HG02759 (cell line): ENCODE measurements at regions not wholly inside any gene's neighbourhood (a gene's known extent, or its start where the extent isn't known, plus 50 kb on each side); places are given as distances from the start of the nearest gene placed in this dataset.

Source experiments
- ATAC-seq: cut with Tn5 transposase; IDR thresholded peaks from one replicate; pipeline ENCODE4 v1.9.1; 2021; ENCODE audit warnings: mild to moderate bottlenecking, moderate library complexity; ENCODE audit not compliant: unreplicated experiment

DNA sequence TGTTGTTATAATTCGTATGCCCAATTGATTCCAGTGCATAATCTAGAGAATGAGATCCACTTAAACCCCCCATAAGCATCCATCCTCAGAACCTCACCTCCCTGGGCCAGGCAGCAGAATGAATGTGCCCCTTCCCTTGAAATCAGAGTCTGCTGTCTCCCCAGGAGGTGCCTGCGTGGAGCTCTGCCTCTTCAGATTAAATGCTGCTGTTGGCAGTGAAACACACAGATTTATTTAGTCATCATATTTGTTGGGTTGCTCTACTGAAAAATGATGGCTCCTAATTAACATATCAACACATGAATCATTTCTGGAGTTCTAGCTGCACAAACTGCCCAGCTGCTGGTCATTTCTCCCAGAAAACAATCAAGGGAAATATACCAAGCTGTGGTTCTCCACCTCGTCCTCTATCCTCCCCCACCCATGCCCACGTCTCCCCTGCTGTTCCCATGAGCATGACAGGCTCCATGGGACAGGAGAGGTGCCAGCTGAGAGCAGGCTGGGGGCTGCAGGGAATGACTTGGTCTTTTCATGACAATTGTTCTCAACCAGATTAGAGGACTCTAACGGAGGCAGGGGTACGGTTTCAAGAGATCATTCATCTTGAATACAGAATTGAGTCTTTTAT lies 633.1 kb downstream of the CDH26 start:
- no peak for ATAC-seq

DNA sequence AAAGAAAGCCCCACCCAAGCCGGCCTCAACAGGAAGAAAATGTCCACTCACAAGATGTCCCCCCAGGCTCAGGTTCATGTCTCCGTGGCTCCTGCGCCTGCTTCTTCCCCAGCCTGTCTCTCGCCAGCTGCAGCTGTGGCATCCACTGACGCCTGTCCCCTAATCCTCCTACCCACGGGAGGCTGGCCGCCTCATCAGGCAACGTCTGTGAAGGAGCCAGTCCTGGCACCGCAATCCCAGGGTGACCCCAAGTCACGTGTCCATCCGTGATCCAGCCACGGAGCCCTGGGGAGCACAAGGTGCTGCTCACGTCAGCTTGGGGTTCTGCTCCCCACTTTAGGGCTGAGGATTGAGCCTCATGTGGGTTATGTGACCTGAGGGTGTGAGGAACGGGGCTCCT lies 640.3 kb downstream of the CDH26 start:
- no peak for ATAC-seq

DNA sequence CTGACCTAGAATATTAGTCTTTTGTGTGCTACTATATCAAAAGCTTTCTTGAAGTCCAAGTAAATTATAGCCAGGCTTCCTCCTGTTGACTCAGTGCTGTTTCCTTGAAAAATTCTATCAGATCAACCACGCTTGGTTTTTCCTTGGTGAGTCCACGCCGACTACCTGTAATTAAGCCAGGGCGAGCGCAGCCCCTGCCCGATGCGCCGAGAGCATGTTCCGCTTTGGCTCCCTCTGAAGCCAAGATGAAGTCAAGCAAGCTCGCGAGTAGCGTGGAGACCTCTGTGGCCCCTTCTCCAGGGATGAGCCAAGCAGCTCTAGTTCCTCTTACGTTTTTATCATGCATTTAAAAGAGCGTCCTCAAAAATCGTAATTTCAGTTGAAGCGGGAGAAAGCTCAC lies 641.2 kb downstream of the CDH26 start:
- no peak for ATAC-seq

DNA sequence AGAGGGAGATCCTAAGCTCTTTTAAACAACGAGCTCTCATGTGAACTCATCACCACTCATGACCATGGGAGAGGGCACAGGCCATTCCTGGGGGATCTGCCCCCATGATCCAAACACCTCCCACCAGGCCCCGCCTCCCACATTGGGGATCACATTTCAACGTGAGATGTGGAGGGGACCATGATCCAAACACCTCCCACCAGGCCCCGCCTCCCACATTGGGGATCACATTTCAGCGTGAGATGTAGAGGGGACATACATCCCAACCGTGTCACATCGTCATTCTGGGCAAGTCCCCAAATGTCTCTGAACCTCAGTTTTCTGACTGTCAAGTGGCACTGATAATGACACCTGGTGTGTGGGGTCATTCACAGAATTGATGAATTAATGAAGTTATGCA lies 641.8 kb downstream of the CDH26 start:
- no peak for ATAC-seq

DNA sequence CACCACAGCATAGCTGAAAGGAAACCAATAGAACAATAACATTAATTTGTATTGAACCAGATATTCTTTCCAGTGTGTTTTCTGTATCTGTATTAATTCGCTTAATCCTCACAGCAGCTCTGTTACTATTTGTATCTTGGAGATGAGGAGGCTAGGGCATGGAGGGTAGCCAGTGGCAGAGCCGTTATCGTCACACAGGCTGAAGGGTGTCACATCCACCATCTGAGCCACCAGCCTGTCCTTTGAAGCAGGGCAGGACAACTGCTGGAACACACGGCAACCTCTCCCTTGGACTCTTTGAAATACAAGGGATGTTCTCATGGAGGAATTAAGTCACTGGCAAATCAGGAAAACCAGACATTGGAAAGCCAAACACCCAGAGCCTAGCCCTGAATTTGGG lies 628.0 kb upstream of the CDH4 start:
- no peak for ATAC-seq

DNA sequence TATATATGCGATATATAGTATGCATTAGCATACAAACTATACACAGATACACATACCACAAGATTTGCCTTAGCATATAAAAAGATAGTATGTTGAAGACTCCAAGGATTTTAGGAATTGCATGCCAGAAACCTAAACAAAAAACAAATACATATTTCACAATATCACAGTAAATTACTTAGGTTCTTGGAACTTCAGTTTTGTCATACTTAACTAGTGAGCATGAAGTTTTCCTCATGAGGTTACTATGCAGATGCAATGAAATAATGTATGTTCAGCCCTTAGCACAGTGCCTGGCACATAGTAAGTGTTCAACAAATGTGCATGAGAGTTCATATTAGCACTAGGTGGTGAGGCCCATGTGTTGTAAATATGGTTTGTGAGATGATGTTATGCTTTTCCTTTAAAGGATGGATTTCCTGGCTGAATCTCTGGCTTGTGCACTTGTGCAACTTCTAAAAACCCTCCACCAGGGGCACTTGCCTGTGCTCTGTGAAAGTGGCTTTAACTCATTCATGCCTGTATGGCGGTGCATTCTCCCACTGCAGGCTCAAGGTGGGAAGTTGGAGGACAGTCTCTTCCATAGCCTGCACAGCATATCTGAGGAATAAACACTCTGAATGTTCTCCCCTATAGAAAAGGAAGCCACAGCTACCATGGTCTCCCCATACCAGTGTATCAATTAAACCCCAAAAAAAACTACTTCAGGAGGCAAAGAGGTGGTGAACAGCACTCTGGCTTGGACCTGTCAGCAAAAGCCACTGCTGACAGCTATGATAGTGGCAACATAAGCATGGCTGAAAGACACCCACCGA lies 624.1 kb upstream of the CDH4 start:
- no peak for ATAC-seq

DNA sequence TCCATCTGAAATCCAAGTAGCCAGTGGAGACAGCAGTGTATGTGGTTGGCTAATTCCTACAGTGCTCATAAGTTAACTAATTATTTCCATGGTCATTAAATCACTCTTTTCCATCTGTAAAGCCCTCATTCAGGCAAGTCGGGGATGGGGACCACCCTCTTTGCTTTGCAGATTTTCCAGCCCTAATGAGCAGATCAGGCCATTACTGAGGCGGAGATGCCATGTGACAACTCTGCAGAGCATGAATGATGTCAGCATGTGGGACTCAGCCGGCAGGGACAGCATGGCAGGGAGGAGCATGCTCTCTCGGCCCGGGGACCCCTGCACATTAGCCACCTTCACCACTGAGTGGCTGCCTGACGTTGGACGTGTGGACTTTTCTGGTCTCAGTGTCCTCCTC lies 623.3 kb upstream of the CDH4 start:
- no peak for ATAC-seq

DNA sequence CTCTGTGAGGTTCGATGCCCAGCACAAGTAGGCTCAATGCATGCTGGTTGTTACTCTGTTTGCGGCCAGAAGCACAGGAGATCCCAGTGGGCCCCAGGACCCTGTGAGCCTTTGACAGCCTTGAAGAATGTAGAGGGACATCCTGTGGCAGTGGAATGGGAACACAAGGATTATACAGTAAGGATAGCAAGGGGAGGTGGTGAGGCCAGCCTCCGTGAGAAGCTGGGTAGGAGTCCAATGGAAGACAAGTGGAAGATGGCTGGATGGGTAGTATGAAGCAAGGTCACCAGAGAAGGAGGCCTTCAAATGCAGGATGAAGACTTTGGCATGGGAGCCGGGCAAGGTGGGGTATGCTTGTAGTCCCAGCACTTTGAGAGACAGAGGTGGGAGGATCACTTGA lies 622.9 kb upstream of the CDH4 start:
- ATAC-seq = no peak

DNA sequence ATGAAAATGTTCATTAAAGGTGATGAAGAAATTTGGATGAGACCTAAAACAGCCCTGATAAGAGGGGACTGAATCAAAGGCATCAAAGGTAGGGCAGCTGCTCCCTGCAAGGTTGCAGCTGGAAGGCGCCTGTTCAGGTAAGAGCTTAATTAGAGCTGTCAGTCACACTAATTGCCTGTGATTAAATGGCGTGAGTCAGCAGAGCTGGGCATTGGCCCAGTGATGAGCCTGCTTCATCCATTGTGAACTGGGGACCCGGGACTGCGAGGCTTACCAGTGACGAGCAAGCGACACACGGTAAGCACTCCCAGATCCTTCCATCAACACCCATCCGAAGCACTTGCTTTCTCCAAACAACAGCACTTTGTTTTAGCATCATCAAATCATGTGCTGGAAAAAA lies 621.5 kb upstream of the CDH4 start:
- no peak for ATAC-seq

DNA sequence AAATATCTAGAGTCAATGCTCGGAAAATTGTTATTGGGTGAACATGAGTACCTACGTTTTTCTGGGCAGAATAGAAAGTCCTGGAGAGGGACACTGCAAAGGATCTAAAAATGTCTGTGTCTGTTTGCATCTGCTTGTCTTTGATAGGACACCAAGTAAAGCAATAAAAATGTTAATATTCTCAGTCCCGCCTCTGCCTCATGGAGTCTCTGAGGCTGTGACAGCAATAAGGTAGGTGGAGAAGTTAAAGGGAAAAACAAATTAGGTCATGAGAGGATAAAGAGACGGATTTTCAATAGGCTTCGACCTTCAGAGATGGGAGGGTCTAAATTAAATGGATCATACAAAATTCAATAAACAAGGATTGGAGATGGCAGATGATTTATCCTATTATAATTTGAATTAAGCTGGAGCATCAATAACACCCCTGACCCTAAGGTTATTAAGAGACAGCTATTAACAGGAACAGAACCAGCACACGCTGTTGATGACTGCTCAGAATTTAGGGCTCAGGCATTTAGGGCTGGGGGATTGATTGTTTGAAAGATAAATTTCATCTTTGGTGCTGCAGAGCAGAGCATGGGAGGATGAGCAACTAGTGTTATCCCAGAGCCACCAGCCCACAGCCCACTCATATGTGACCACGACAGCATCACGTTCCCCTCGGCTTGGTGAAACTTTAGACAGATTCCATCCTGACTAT lies 620.3 kb upstream of the CDH4 start:
- ATAC-seq = no peak

DNA sequence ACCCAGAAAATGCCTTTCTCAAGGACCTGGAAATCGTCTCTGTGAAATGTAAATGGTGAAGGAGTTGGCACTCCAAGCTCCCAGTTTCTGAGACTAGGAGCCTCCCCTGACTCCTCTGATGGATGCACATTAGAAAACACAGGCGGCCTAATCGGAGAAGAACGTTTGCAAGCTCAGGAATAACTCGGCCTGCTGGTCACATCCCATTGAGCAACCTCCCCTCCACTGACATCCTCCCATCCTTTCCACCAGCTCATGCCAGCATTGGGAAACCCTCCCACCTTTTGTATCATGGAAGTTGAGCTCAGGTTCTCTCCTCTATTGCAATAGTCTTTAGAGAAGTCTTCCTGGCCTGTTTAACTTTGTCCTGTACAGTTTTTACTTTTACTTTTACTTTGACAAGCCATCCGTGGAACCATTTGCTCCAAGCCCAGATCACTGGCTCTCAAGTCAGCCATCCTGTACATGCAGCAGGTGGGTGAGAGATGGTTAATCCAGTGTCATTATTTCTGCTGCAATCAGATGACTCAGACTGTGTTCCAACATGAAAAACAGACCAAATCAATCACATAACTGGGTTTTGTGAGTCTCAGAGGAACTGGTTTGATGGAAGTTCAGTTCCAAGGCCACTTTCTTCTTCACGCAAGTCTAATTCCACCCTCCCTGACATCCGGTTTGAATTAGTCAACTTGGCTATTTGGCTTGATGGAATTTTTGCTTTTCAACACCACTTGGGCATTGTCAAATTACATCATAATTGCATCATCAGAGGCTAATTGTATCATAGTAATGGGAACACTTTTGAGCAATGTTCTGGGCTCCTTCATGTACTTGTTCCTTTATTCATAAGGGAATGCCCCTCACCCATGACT lies 619.4 kb upstream of the CDH4 start:
- no peak for ATAC-seq

DNA sequence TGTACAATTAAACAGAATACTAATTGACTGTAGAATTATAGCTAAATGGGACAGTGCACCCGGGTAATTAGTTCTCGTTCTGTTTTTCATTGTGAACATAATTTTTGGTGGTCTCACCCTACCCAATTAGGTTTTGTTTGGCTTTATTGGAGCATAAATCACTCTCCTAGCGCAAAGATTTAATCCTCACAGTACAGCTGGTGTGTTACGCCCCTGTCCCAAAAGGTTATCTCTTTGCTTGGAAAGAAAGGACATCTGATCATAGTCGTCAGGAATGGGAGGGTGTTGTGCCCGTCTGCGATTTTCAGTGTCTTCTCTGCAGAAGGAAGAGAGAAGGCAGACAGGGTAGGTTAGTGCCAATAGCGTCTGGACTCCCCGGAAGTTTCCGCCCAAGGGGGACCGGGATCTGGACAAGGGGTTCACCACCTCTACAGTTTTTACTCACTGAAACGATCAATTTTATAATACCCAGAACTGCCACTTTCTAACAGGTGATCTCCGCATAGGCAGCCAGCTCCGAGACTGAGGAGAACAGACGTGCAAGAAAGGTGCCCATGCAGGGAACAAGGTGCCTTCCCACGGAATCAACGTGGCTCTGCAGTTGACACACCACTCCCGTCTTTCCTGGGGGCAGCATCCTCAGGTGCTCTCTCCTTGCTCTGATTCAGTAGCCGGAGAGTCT lies 617.4 kb upstream of the CDH4 start:
- ATAC-seq = no peak

DNA sequence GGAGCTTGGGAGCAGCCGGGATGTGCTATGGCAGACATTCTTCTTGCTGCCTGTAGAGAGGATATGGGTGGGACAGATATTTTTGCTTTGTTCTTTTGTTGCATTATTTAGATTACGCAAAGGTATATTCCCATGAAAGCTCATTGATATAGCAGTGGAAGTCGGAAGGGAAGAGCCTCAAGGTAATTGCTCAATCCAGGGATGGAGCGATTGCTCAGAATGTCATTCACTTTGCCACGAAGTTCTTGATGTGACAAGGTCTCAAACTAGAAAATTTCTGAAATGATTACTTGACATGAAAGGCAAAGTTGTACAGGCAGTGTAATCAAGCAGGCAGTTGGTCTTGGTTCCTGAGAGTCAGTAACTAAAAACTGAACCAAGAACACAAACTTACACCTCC lies 615.6 kb upstream of the CDH4 start:
- ATAC-seq = no peak

DNA sequence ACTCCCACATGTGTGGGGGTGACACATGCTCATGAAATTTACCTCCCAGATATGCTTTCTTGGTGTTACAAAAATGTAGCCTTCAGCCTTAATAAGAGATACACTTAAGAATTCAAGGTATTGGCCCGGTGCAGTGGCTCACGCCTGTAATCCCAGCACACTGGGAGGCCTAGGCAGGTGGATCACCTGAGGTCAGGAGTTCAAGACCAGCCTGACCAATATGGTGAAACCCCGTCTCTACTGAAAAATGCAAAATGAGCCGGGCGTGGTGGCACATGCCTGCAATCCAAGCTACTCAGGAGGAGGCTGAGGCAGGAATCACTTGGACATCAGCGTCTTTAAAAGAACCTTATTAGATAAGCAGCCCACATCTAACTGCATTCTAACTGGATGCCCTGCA lies 614.3 kb upstream of the CDH4 start:
- ATAC-seq = no peak

DNA sequence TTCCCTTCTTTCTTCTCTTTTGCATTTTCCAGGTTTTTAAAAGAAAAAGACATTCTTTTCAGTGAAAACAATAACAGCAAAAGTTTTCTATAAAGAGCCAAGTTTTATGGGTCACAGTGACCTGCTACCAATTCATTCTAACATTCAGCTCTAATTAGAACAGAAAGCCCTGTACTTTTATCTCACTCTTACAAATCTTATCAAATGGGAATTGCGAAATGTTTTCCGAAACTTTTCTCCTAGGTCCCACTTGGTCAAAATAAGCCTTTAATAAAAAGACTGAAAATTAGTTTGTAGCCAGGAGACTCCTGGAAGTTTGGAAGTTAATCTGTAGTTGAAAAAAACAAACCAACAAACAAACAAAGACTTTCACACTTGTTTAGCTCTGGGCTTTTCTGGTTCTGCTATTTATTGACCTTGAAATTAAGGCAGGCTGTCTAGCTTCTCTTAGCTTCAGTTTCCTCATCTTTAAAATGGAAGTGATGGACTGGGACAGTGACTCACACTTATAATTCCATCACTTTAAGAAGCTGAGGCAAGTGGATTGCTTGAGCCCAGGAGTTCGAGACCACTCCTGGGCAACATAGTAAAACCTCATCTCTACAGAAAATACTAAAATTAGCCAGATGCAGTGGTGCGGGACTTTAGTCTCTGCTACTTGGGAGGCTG lies 613.5 kb upstream of the CDH4 start:
- ATAC-seq = no peak

DNA sequence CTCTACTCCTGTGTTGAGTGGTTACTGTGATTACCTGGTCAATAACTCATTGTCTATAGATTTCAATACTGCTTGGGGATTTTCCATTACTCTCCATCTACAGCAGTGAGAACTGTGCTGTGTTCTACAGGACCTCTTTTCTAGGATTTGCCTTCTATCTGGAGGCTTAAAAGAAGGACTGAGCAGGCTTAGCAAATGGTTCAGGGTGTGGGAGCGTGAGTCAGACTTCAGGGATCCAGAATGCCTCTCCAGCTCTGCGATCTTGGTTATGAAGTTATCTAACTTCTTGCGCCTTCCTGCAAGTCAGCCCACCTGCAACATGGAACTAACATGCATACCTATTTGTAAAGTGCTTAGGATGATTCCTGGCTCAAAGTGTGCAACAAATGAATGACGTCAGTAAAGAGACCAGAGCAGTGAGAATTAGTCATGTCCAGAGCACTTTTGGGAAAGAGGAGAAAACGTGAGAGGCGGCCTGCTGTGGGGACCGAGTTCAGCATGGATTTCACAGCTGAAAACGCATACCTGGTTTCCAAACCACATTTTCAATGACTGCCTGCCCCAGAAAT lies 610.1 kb upstream of the CDH4 start:
- ATAC-seq = no peak

DNA sequence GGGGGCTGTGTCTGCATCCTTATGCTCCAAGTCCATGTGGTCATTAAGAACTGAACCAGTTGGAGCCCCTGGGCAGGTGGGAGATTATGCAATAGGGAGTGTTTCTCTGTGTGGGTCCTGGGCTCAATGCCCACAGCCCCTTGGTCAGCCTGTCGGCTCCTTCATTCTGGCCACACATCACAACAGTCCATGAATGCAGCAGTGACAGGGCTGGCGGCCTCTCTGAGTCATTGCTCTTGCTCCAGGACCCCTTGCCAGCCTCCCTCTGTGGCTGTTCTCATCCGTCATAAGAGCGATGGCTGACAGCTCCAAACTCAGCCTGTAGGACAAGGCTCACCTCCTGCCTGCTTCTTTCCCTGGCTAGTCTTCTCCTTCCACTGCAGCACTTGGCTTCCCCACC lies 609.5 kb upstream of the CDH4 start:
- no peak for ATAC-seq

DNA sequence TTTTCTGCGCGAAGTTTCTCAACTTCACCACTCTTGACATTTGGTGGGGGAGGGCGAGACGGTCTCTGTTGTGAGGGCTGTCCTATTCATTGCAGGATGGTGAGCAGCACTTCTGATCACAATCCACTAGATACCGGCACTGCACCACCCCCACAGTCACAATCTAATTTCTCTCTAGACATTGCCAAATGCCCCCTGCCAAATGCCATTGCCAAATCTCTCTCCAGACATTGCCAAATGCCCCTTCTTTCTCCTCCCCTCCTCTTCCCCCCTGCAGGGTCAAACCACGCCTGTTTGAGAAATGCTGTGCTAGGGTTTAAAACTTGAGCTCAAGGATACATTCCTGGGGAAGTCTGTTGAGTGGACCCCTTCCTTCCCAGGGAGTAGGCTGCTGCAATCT lies 603.5 kb upstream of the CDH4 start:
- ATAC-seq = no peak

DNA sequence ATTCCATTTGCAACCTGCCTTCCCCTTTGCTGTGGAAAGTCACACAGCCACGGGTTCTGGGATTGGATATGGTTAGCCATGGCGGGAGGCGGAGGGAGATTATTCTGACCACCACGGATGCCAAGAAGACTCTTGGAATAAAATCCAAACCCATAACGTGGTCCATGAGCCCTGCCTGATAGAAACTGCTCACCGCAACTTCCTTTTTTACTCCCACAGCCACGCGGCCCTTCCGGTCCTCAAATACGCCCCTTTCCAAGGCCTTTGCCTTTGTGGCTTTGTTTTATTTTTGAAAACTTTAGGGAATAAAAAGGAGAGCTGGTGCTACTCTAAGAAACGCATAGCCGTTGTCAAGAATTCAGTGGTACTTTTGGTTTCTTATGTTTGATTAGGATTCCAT lies 602.5 kb upstream of the CDH4 start:
- no peak for ATAC-seq

DNA sequence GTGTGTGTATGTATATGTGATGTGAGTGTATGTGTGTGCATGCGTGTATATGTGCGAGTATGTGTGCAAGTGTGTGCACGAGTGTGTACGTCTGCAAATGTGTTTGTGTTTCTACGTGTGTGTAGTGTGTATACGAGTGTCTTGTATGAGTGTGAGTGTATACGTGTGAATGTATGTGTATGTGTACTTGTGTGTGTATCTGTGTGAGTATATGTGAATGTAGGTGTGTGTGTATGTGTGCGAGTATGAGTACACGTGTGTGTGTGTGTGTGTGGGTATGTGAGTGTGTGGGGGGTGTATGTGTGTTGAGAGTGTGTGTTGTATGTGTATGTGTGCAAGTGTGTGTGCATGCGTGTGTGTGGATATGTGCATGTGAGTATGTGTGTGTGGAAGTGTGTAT lies 602.0 kb upstream of the CDH4 start:
- no peak for ATAC-seq
